Astrocyte (in vitro differentiated cells and primary cell): ENCODE measurements at regions not wholly inside any gene's neighbourhood (a gene's known extent, or its start where the extent isn't known, plus 50 kb on each side); places are given as distances from the start of the nearest gene placed in this dataset.

Source experiments
- DNase-seq: peaks from one replicate; pipeline ENCODE4 v3.0.0-alpha.2; 2010; ENCODE audit warnings: low read depth
- FAIRE-seq: peaks from 2 replicates; lab custom pipeline; 2011; peaks lifted over from hg19 to GRCh38; lab: Jason Lieb, UNC
- H2AFZ ChIP-seq: 2 replicates; pipeline ENCODE4 v1.6.0; 2012; ENCODE audit warnings: low read depth, low read length, inconsistent platforms
- H3K27ac ChIP-seq: 2 replicates; pipeline ENCODE4 v1.5.1; 2011; ENCODE audit warnings: low read depth, low read length, inconsistent platforms
- H3K27me3 ChIP-seq: 2 replicates; pipeline ENCODE4 v1.6.0; 2011; ENCODE audit warnings: low read length, inconsistent platforms; ENCODE audit not compliant: insufficient read depth
- H3K36me3 ChIP-seq: 2 replicates; pipeline ENCODE4 v1.5.1; 2011; ENCODE audit warnings: low read length, inconsistent platforms; ENCODE audit not compliant: insufficient read depth
- H3K4me1 ChIP-seq: 2 replicates; pipeline ENCODE4 v1.5.1; 2011; ENCODE audit warnings: low read length, inconsistent platforms; ENCODE audit not compliant: insufficient read depth
- H3K4me2 ChIP-seq: 2 replicates; pipeline ENCODE4 v1.6.0; 2012; ENCODE audit warnings: low read length, inconsistent platforms
- H3K4me3 ChIP-seq: 2 replicates; pipeline ENCODE4 v1.5.1; 2011; ENCODE audit warnings: low read depth, mild to moderate bottlenecking, low read length, inconsistent platforms; ENCODE audit not compliant: insufficient read depth
- H3K79me2 ChIP-seq: 2 replicates; pipeline ENCODE4 v1.6.0; 2012; ENCODE audit warnings: mild to moderate bottlenecking, low read length, inconsistent platforms; ENCODE audit not compliant: insufficient read depth
- H3K9ac ChIP-seq: 2 replicates; pipeline ENCODE4 v1.6.0; 2012; ENCODE audit warnings: mild to moderate bottlenecking, low read length, inconsistent platforms
- H3K9me3 ChIP-seq: 2 replicates; pipeline ENCODE4 v1.5.1; 2012; ENCODE audit warnings: low read depth, mild to moderate bottlenecking, low read length, inconsistent platforms; ENCODE audit not compliant: insufficient read depth
- H4K20me1 ChIP-seq: 2 replicates; pipeline ENCODE4 v1.6.0; 2012; ENCODE audit warnings: low read length, inconsistent platforms; ENCODE audit not compliant: insufficient read depth
- H3K27ac Mint-ChIP-seq: one replicate; pipeline ENCODE4 v1.8.0; 2021; ENCODE audit warnings: mild to moderate bottlenecking, mixed read lengths; ENCODE audit not compliant: unreplicated experiment
- H3K27me3 Mint-ChIP-seq: one replicate; pipeline ENCODE4 v1.8.0; 2021; ENCODE audit warnings: low read depth, mixed read lengths; ENCODE audit not compliant: unreplicated experiment
- H3K36me3 Mint-ChIP-seq: one replicate; pipeline ENCODE4 v1.8.0; 2021; ENCODE audit warnings: low read depth, mixed read lengths; ENCODE audit not compliant: unreplicated experiment
- H3K4me1 Mint-ChIP-seq: one replicate; pipeline ENCODE4 v1.8.0; 2021; ENCODE audit warnings: low read depth, mixed read lengths; ENCODE audit not compliant: unreplicated experiment
- H3K4me3 Mint-ChIP-seq: one replicate; pipeline ENCODE4 v1.8.0; 2021; ENCODE audit warnings: mild to moderate bottlenecking, moderate library complexity, mixed read lengths; ENCODE audit not compliant: unreplicated experiment
- H3K9me3 Mint-ChIP-seq: one replicate; pipeline ENCODE4 v1.8.0; 2021; ENCODE audit warnings: mild to moderate bottlenecking, mixed read lengths; ENCODE audit not compliant: unreplicated experiment
- CTCF ChIP-seq: IDR thresholded peaks from 2 replicates; pipeline ENCODE4 v1.5.1; 2011; ENCODE audit warnings: low read depth, mild to moderate bottlenecking, inconsistent platforms, low read length, moderate library complexity; ENCODE audit not compliant: insufficient read depth
- EZH2 ChIP-seq: IDR thresholded peaks from 2 replicates; pipeline ENCODE4 v1.6.1; 2012; ENCODE audit warnings: mild to moderate bottlenecking, low read length, inconsistent platforms; ENCODE audit not compliant: insufficient read depth

GRCh38 chr1:99476058-99476457 lies 169.9 kb upstream of the PALMD start:
- Mint-ChIP-seq H3K4me1 (no peaks in the 10 kb centered on the region), H3K9me3 (no peaks in the 10 kb centered on the region), H3K27me3 (no peaks in the 10 kb centered on the region), H3K36me3 (no peaks in the 10 kb centered on the region), H3K4me3 (no peak overlapping the region), H3K27ac (no peak overlapping the region)
- Histone ChIP-seq H4K20me1 (no peaks in the 10 kb centered on the region), H3K4me1 (no peaks in the 10 kb centered on the region), H3K9ac (no peak overlapping the region), H3K79me2 (no peaks in the 10 kb centered on the region), H2AFZ (no peak overlapping the region), H3K27ac (no peak overlapping the region), H3K9me3 (no peaks in the 10 kb centered on the region), H3K4me2 (no peak overlapping the region), H3K4me3 (no peak overlapping the region), H3K36me3 (no peaks in the 10 kb centered on the region), H3K27me3 (no peaks in the 10 kb centered on the region)
- DNase-seq (no peak), FAIRE-seq (no peak)
- no peak for TF ChIP-seq EZH2
- TF ChIP-seq CTCF = no peak

DNA sequence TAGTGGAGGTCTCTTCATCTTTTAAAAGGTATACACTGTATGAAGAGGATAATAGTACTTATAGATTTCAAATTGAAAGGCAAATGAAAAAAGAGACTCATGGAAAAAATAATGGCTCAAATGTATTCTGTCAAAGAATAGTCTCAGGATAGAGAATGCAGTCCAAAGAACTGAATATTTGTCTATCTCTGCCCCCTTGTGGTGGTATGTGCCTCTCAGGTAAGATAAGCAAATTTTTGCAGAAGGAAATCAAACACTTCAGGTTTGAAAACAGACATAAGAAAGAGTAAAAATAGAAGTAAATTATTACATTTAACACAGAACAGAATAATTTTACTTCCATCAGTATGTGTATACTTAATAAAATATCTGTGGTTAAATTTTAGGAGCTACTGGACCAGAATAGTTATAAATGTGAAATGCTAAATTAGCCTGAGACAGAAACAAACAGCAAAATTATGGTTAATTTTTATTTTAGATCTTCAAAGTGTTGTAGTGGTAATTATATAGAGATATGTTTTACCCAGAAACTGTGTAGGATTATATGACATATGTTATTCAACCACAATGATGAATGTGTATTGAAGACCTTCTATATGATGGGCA lies 164.4 kb upstream of the PALMD start:
- H3K36me3 Mint-ChIP-seq = no peaks in the 10 kb centered on the region
- H3K4me3 Mint-ChIP-seq = no peak overlapping the region
- Histone ChIP-seq H3K27ac (no peak overlapping the region), H3K4me3 (no peak overlapping the region), H3K27me3 (no peaks in the 10 kb centered on the region), H3K9me3 (no peaks in the 10 kb centered on the region), H3K9ac (no peak overlapping the region), H3K4me2 (no peak overlapping the region), H3K4me1 (no peaks in the 10 kb centered on the region), H2AFZ (no peak overlapping the region), H4K20me1 (no peaks in the 10 kb centered on the region), H3K36me3 (no peaks in the 10 kb centered on the region), H3K79me2 (no peaks in the 10 kb centered on the region)
- no peaks in the 10 kb centered on the region for H3K9me3 Mint-ChIP-seq
- TF ChIP-seq CTCF (peak; percentile 74), EZH2 (no peak)
- FAIRE-seq = no peak
- H3K27me3 Mint-ChIP-seq = no peaks in the 10 kb centered on the region
- H3K27ac Mint-ChIP-seq = no peak overlapping the region
- peak; percentile 32 for DNase-seq
- H3K4me1 Mint-ChIP-seq = no peaks in the 10 kb centered on the region

- Histone ChIP-seq H3K36me3 (no peaks in the 10 kb centered on the region), H3K4me3 (no peak overlapping the region), H2AFZ (peak overlapping the region; percentile 44), H3K4me1 (no peaks in the 10 kb centered on the region), H3K9ac (no peak overlapping the region), H3K9me3 (no peaks in the 10 kb centered on the region), H4K20me1 (no peaks in the 10 kb centered on the region), H3K79me2 (no peaks in the 10 kb centered on the region), H3K4me2 (no peak overlapping the region), H3K27me3 (no peaks in the 10 kb centered on the region), H3K27ac (no peak overlapping the region)
- H3K27ac Mint-ChIP-seq = no peak overlapping the region
- H3K27me3 Mint-ChIP-seq = no peaks in the 10 kb centered on the region
- no peak for DNase-seq
- no peak overlapping the region for H3K4me3 Mint-ChIP-seq
- no peak for FAIRE-seq
- TF ChIP-seq EZH2 (no peak), CTCF (no peak)
- H3K9me3 Mint-ChIP-seq = no peaks in the 10 kb centered on the region
- H3K4me1 Mint-ChIP-seq = no peaks in the 10 kb centered on the region
- no peaks in the 10 kb centered on the region for H3K36me3 Mint-ChIP-seq
These were observed 163.6 kb upstream of the PALMD start for GRCh38 chr1:99482286-99482685.
